ENCODE measurements at regions not wholly inside any gene's neighbourhood (a gene's known extent, or its start where the extent isn't known, plus 50 kb on each side); places are given as distances from the start of the nearest gene placed in this dataset.

- DNase-seq (ENCODE audit: low read depth), result no peak
Observed at GRCh38 chr14:71362282-71362681, 455.0 kb downstream of the PCNX1 start.

DNA sequence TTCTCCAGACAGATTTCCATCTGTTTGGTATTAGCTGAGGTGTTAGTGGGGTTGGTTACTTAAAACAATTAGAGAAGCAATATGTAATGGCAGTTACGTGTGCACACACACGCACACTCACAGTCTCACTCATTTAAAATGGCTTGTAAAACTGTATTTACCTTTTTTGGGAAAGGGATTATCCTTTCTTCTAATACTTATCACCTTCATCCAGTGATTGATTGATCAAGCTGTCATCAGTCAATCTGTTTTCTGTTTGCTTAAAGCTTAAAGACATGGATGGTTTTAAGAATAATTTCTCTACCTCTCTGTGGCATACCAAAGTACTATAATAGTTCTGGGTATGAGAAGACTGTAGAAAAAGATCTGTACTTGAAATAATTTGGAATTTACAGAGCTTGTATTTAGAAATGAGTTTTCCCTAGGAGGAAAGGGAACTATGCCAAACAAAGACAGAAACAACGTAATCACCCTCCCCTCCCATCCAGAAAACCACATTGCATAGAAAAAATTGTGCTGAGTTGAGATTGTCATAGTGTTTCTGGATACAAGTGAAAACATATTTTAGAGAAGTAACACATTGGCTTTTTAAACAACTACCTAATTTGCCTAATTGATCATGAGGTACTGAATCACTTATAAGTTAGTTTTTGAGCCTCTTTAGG lies 455.8 kb downstream of the PCNX1 start:
- DNase-seq (ENCODE audit: low read depth), result no peak

GRCh38 chr14:71363946-71364925 lies 457.0 kb downstream of the PCNX1 start:
- no peak for DNase-seq (ENCODE audit: low read depth)

DNA sequence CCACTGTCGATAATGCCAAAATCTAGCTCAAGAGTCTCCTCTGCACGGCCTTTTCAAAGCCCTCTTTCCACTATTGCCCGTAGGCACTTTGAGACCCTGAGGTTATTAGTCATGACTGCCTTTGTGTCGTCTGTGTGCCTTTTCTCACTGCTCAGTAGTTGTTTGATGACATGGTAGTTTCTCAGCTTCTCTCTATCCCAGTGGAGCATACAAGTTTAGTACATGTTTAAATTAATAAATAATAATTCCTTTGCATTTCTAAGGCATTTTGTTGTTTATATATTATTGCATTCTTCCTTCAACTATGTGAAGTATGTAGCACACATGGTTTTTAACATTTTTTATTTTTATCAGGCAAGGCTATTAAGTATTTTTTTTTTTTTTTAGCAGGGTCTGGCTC lies 458.1 kb downstream of the PCNX1 start:
- no peak for DNase-seq (ENCODE audit: low read depth)

GRCh38 chr14:71366861-71367260 lies 459.6 kb downstream of the PCNX1 start:
- DNase-seq (ENCODE audit: low read depth), result no peak

GRCh38 chr14:71371711-71372396 lies 464.6 kb downstream of the PCNX1 start:
- DNase-seq (ENCODE audit: low read depth), result no peak

- DNase-seq (ENCODE audit: low read depth), result no peak
Observed at GRCh38 chr14:71372411-71372838, 465.2 kb downstream of the PCNX1 start.

DNA sequence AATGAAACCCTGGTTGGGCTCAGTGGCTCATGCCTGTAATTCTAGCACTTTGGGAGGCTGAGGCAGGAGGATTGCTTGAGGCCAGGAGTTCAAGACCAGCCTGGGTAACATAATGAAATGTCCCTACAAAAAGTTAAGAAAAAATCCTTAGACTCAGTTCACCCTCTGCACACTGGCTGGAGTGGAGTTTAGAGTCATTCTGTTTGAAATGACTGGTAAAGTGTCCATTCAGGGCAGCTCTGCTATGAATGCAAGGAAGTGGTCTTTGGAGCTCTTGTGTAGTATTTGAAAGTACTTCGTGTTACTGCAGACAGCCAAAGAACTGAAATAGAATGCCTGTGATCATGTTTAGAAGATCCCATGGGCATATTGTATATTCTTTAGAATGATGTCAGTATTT lies 466.5 kb downstream of the PCNX1 start:
- DNase-seq (ENCODE audit: low read depth), result no peak

GRCh38 chr14:71374989-71375388 lies 467.7 kb downstream of the PCNX1 start:
- no peak for DNase-seq (ENCODE audit: low read depth)

- no peak for DNase-seq (ENCODE audit: low read depth)
Observed at GRCh38 chr14:71377099-71377498, 469.8 kb downstream of the PCNX1 start.

DNA sequence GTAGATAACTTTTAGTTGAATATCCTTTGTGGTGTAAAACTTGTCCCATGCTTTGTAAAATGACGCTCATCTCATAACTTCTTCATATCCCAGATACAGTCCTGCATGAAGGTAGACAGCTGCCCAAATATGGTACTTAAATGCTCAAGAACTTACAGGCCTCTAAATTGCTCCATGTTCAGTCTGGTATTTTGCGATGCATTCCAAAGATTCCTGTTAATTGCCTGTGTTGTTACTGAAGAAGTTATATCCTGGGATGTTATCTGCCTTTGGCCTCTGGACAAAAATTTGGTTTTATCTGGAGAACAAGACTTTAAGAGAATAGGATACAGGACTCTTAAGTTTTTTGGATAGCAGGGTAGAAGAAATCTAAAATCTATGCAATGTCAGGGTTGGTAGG lies 473.0 kb downstream of the PCNX1 start:
- no peak for DNase-seq (ENCODE audit: low read depth)

- no peak for DNase-seq (ENCODE audit: low read depth)
Observed at GRCh38 chr14:71381814-71382213, 474.6 kb downstream of the PCNX1 start.

GRCh38 chr14:71382315-71382714 lies 475.1 kb downstream of the PCNX1 start:
- DNase-seq (ENCODE audit: low read depth), result no peak

- DNase-seq (ENCODE audit: low read depth), result no peak
Observed at GRCh38 chr14:71383510-71383909, 476.3 kb downstream of the PCNX1 start.

GRCh38 chr14:71384007-71384845 lies 477.0 kb downstream of the PCNX1 start:
- DNase-seq (ENCODE audit: low read depth), result no peak

GRCh38 chr14:71387753-71388152 lies 480.5 kb downstream of the PCNX1 start:
- DNase-seq (ENCODE audit: low read depth), result no peak

DNA sequence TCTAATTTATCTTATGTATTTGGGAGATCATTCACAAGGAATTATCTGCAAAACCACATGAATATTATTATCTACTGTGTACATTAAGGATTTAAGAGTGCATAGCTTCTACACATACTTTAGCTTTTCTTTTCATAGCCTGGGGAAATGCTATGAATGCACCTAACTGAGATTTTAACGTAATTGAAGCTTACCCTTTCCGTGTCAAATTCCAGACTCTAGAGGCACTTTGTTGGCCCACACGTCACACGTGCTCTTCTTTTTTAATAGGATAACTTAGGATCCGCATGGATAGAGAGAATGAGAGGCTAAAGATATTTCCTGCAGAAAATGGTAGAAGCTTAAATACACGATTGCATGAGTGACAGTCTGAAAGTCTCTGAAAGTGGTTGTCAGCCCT lies 481.1 kb downstream of the PCNX1 start:
- no peak for DNase-seq (ENCODE audit: low read depth)

- DNase-seq (ENCODE audit: low read depth), result no peak
Observed at GRCh38 chr14:71388862-71389261, 481.6 kb downstream of the PCNX1 start.

DNA sequence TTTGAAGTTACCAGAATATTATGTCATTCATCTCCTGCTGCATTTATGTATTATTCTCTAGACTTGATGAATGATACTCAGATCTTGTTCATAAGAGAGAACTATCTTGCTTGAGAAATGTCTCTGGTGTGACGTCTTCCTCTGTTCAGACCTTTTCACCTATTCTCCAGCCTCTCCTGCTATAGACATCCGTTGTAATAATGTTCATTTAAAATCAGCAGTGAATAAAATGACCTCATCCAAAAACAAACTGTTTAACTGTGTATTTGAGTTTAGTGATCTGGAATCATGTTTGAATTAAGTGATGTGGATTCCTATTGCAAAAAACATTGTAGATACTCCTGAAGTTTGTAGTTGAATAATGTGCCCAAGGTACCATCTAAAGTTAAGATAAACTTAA lies 487.1 kb downstream of the PCNX1 start:
- no peak for DNase-seq (ENCODE audit: low read depth)

DNA sequence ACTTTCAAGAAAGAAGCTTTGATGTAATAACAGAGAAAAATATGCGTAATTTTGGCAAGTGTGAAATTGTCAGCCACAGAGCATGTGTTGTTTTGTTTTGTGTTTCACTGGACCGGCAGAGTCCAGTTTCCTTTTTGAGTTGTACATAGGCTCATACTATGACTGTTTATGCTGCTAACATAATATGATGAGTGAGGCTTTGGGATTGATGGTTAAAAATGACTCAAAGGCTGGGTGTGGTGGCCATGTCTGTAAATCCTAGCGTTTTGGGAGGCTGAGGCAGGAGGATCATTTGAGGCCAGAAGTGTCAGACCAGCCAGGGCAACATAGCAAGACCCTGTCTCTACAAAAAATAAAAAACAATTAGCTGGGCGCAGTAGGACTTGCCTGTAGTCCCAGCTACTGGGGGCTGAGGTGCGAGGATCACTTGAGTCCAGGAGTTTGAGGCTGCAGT lies 487.9 kb downstream of the PCNX1 start:
- no peak for DNase-seq (ENCODE audit: low read depth)

DNA sequence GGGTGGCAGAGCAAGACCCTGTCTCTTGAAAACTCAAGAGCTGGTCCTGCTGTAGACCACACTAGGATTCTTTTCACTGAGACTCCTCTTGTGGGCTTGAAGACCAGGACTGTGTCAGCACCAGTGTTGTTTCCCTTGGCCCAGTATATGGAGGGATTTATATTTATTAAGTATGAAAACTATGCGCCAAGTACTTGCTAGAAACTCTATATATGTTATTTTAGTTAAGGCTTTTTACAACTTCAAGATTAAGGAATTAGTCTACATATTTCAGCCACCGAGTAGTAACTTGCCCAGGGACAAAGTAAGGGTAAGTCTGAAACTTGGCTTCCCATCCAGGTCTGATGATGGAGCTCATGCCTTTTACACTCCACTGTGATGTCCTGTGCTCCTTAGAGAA lies 488.4 kb downstream of the PCNX1 start:
- no peak for DNase-seq (ENCODE audit: low read depth)
